WTC11 (cell line): ENCODE measurements at regions not wholly inside any gene's neighbourhood (a gene's known extent, or its start where the extent isn't known, plus 50 kb on each side); places are given as distances from the start of the nearest gene placed in this dataset.

Source experiments
- ATAC-seq: fragments of 200-7000 bp; cut with Tn5 transposase; 2 replicates; pipeline ENCODE4 v1.10.0; 2021; ENCODE audit warnings: mild to moderate bottlenecking, moderate library complexity
- CTCF ChIA-PET: fragments of 300-600 bp; sonication (Branson Sonifier 250); formaldehyde crosslinking; loops from one replicate; lab custom pipeline; 2021; ENCODE audit warnings: antibody characterized with exemption; lab: Charles Lee
- POLR2A ChIA-PET: fragments of 350-600 bp; sonication (Branson Sonifier 250); formaldehyde crosslinking; loops from one replicate; lab custom pipeline; 2021; ENCODE audit warnings: antibody characterized with exemption; lab: Charles Lee
- DNase-seq: peaks from one replicate; pipeline ENCODE4 v3.0.0; 2021; ENCODE audit warnings: low spot score
- H3K27ac Mint-ChIP-seq: 2 replicates; pipeline ENCODE4 v1.8.0; 2021; ENCODE audit warnings: mixed read lengths
- H3K27me3 Mint-ChIP-seq: 2 replicates; pipeline ENCODE4 v1.8.0; 2021; ENCODE audit warnings: low read depth, mild to moderate bottlenecking, moderate library complexity, mixed read lengths
- H3K36me3 Mint-ChIP-seq: 2 replicates; pipeline ENCODE4 v1.8.0; 2021; ENCODE audit warnings: mixed read lengths
- H3K4me1 Mint-ChIP-seq: 2 replicates; pipeline ENCODE4 v1.8.0; 2022; ENCODE audit warnings: mixed read lengths
- H3K4me3 Mint-ChIP-seq: 2 replicates; pipeline ENCODE4 v1.8.0; 2021; ENCODE audit warnings: mild to moderate bottlenecking, moderate library complexity, mixed read lengths
- H3K9me3 Mint-ChIP-seq: 2 replicates; pipeline ENCODE4 v1.8.0; 2021; ENCODE audit warnings: mixed read lengths
- CDX4 ChIP-seq: fragments of 250-450 bp; sonication (Bioruptor Pico); IDR thresholded peaks from 2 replicates; pipeline ENCODE4 v1.9.0; 2021; ENCODE audit warnings: moderate library complexity, mild to moderate bottlenecking, inconsistent platforms, borderline replicate concordance
- FOXK1 ChIP-seq: sonication (generic); formaldehyde crosslinking; IDR thresholded peaks from 2 replicates; pipeline ENCODE4 v1.8.0; 2022; ENCODE audit warnings: mild to moderate bottlenecking, moderate library complexity, missing genetic modification reagents
- FOXP4 ChIP-seq: sonication (generic); formaldehyde crosslinking; IDR thresholded peaks from 2 replicates; pipeline ENCODE4 v1.8.0; 2022; ENCODE audit warnings: mild to moderate bottlenecking, missing genetic modification reagents
- JUN ChIP-seq: sonication (generic); formaldehyde crosslinking; IDR thresholded peaks from 2 replicates; pipeline ENCODE4 v1.8.0; 2023; ENCODE audit warnings: mild to moderate bottlenecking, missing genetic modification reagents
- KAT7 ChIP-seq: sonication (generic); formaldehyde crosslinking; IDR thresholded peaks from 2 replicates; pipeline ENCODE4 v1.8.1; 2023; ENCODE audit warnings: missing genetic modification reagents, mild to moderate bottlenecking, borderline replicate concordance
- MYBL2 ChIP-seq: sonication (generic); formaldehyde crosslinking; IDR thresholded peaks from 2 replicates; pipeline ENCODE4 v1.8.1; 2023; ENCODE audit warnings: mild to moderate bottlenecking, moderate library complexity, missing genetic modification reagents
- NFATC4 ChIP-seq: fragments of 250-450 bp; sonication (Bioruptor Pico); IDR thresholded peaks from 2 replicates; pipeline ENCODE4 v1.9.0; 2021; ENCODE audit warnings: mild to moderate bottlenecking
- NR1H2 ChIP-seq: sonication (generic); formaldehyde crosslinking; IDR thresholded peaks from 2 replicates; pipeline ENCODE4 v1.9.0; 2021; ENCODE audit warnings: mild to moderate bottlenecking, moderate library complexity, missing genetic modification reagents
- NR3C1 ChIP-seq: sonication (generic); formaldehyde crosslinking; conservative IDR thresholded peaks from 2 replicates; pipeline ENCODE4 v1.8.1; 2023; ENCODE audit warnings: low read depth, mild to moderate bottlenecking, missing genetic modification reagents
- PRRX2 ChIP-seq: fragments of 250-450 bp; sonication (Bioruptor Pico); IDR thresholded peaks from 2 replicates; pipeline ENCODE4 v1.8.0; 2021; ENCODE audit warnings: mild to moderate bottlenecking
- ZNF121 ChIP-seq: sonication (generic); formaldehyde crosslinking; IDR thresholded peaks from 2 replicates; pipeline ENCODE4 v1.8.0; 2023; ENCODE audit warnings: missing genetic modification reagents
- ZNF317 ChIP-seq: sonication (generic); formaldehyde crosslinking; IDR thresholded peaks from 2 replicates; pipeline ENCODE4 v1.8.1; 2023; ENCODE audit warnings: low read depth, mild to moderate bottlenecking, moderate library complexity, missing genetic modification reagents, borderline replicate concordance
- TF ChIP-seq, protein P1 (sequence below): sonication (generic); formaldehyde crosslinking; IDR thresholded peaks from 2 replicates; pipeline ENCODE4 v1.8.0; 2022; ENCODE audit warnings: mild to moderate bottlenecking, missing genetic modification reagents
- TF ChIP-seq, protein P2 (sequence below): fragments of 250-450 bp; sonication (Bioruptor Pico); conservative IDR thresholded peaks from 2 replicates; pipeline ENCODE4 v1.9.0; 2021; ENCODE audit warnings: mild to moderate bottlenecking
- TF ChIP-seq, protein P3 (sequence below): sonication (generic); formaldehyde crosslinking; IDR thresholded peaks from 2 replicates; pipeline ENCODE4 v1.8.1; 2023; ENCODE audit warnings: mild to moderate bottlenecking, missing genetic modification reagents, moderate library complexity
- TF ChIP-seq, protein P4 (sequence below): sonication (generic); formaldehyde crosslinking; IDR thresholded peaks from 2 replicates; pipeline ENCODE4 v1.8.0; 2022; ENCODE audit warnings: missing genetic modification reagents
- TF ChIP-seq, protein P5 (sequence below): sonication (generic); formaldehyde crosslinking; IDR thresholded peaks from 2 replicates; pipeline ENCODE4 v1.8.1; 2022; ENCODE audit warnings: mild to moderate bottlenecking, missing genetic modification reagents, moderate library complexity, borderline replicate concordance

GRCh38 chr16:73172241-73172972 lies 124.5 kb upstream of the ZFHX3 start:
- peaks cover 50% of the 10 kb centered on the region for H3K4me1 Mint-ChIP-seq
- POLR2A ChIA-PET = no interaction called here
- no peak for DNase-seq

GRCh38 chr16:73171901-73172240 lies 123.9 kb upstream of the ZFHX3 start:
- Mint-ChIP-seq H3K36me3 (no peaks in the 10 kb centered on the region), H3K27ac (no peak overlapping the region), H3K4me3 (peak overlapping the region; percentile 33; the same call in 1 of the 2 replicates), H3K27me3 (peaks cover 19% of the 10 kb centered on the region), H3K9me3 (no peaks in the 10 kb centered on the region), H3K4me1 (peaks cover 50% of the 10 kb centered on the region)
- DNase-seq = no peak
- TF ChIP-seq FOXP4 (CRISPR knock-in tag) (no peak), JUN (no peak), CDX4 (CRISPR knock-in tag) (no peak), ZNF317 (no peak), ZNF121 (CRISPR knock-in tag) (no peak), NR3C1 (CRISPR knock-in tag) (no peak), NFATC4 (CRISPR knock-in tag) (no peak)
- TF ChIP-seq, protein P1, sequence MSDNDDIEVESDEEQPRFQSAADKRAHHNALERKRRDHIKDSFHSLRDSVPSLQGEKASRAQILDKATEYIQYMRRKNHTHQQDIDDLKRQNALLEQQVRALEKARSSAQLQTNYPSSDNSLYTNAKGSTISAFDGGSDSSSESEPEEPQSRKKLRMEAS (CRISPR knock-in tag) = no peak
- TF ChIP-seq, protein P2, sequence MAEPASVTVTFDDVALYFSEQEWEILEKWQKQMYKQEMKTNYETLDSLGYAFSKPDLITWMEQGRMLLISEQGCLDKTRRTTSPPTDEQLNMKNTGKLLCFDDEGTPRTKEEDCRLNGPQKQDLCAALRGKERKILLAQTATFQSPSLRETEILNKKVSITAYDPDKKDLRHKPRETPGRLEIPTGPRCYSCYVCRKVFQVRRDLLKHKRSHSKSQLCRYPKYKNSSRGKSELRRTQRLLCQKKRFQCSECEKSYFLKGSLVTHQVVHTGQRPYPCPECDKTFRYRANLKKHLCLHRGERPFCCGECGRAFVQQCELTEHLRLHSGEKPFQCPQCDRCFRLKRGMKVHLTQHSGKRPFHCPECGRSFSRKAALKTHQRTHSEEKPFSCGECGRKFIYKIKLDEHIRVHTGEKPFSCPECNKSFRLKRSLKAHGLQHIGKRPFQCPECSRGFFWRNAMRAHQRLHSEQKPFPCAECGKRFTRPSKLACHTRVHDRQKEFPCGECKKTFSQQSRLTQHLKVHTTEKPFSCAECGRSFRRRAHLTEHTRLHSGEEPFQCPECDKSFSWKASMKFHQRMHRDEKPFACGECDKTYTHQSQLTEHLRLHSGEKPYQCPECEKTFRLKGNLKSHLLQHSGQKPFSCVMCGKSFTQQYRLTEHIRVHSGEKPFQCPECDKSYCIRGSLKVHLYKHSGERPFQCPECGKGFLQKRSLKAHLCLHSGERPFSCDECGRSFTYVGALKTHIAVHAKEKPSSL = no peak
- TF ChIP-seq, protein P3, sequence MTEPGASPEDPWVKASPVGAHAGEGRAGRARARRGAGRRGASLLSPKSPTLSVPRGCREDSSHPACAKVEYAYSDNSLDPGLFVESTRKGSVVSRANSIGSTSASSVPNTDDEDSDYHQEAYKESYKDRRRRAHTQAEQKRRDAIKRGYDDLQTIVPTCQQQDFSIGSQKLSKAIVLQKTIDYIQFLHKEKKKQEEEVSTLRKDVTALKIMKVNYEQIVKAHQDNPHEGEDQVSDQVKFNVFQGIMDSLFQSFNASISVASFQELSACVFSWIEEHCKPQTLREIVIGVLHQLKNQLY = no peak
- ChIA-PET CTCF (interaction anchor here (0.6 to 1.5 kb wide), 3 partner anchors 27 to 339 kb away, joined by 3 to 8 read pairs (median 7); no protein-coding TSS in a partner anchor), POLR2A (no interaction called here)
- peak; percentile 19 for ATAC-seq

More at GRCh38 chr16:73172241-73172972, 124.5 kb upstream of the ZFHX3 start:
- Mint-ChIP-seq H3K27me3 (peaks cover 19% of the 10 kb centered on the region), H3K36me3 (no peaks in the 10 kb centered on the region), H3K27ac (peak overlapping the region; percentile 86; the same call in 1 of the 2 replicates), H3K9me3 (no peaks in the 10 kb centered on the region), H3K4me3 (peak overlapping the region; percentile 33)
- CTCF ChIA-PET = interaction anchor here (0.6 to 1.5 kb wide), 12 partner anchors 8 to 792 kb away, joined by 3 to 11 read pairs (median 6); no protein-coding TSS in a partner anchor
- ATAC-seq = peak; percentile 49
- TF ChIP-seq, protein P4, sequence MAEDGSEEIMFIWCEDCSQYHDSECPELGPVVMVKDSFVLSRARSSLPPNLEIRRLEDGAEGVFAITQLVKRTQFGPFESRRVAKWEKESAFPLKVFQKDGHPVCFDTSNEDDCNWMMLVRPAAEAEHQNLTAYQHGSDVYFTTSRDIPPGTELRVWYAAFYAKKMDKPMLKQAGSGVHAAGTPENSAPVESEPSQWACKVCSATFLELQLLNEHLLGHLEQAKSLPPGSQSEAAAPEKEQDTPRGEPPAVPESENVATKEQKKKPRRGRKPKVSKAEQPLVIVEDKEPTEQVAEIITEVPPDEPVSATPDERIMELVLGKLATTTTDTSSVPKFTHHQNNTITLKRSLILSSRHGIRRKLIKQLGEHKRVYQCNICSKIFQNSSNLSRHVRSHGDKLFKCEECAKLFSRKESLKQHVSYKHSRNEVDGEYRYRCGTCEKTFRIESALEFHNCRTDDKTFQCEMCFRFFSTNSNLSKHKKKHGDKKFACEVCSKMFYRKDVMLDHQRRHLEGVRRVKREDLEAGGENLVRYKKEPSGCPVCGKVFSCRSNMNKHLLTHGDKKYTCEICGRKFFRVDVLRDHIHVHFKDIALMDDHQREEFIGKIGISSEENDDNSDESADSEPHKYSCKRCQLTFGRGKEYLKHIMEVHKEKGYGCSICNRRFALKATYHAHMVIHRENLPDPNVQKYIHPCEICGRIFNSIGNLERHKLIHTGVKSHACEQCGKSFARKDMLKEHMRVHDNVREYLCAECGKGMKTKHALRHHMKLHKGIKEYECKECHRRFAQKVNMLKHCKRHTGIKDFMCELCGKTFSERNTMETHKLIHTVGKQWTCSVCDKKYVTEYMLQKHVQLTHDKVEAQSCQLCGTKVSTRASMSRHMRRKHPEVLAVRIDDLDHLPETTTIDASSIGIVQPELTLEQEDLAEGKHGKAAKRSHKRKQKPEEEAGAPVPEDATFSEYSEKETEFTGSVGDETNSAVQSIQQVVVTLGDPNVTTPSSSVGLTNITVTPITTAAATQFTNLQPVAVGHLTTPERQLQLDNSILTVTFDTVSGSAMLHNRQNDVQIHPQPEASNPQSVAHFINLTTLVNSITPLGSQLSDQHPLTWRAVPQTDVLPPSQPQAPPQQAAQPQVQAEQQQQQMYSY (CRISPR knock-in tag) = no peak
- TF ChIP-seq, protein P5, sequence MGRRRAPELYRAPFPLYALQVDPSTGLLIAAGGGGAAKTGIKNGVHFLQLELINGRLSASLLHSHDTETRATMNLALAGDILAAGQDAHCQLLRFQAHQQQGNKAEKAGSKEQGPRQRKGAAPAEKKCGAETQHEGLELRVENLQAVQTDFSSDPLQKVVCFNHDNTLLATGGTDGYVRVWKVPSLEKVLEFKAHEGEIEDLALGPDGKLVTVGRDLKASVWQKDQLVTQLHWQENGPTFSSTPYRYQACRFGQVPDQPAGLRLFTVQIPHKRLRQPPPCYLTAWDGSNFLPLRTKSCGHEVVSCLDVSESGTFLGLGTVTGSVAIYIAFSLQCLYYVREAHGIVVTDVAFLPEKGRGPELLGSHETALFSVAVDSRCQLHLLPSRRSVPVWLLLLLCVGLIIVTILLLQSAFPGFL (CRISPR knock-in tag) = no peak
- TF ChIP-seq MYBL2 (CRISPR knock-in tag) = no peak
- TF ChIP-seq PRRX2 (CRISPR knock-in tag) = no peak
- no peak for TF ChIP-seq NR1H2 (CRISPR knock-in tag)
- no peak for TF ChIP-seq FOXK1 (CRISPR knock-in tag)
- no peak for TF ChIP-seq KAT7 (CRISPR knock-in tag)
